ENCODE measurements at regions not wholly inside any gene's neighbourhood (a gene's known extent, or its start where the extent isn't known, plus 50 kb on each side); places are given as distances from the start of the nearest gene placed in this dataset.

DNA sequence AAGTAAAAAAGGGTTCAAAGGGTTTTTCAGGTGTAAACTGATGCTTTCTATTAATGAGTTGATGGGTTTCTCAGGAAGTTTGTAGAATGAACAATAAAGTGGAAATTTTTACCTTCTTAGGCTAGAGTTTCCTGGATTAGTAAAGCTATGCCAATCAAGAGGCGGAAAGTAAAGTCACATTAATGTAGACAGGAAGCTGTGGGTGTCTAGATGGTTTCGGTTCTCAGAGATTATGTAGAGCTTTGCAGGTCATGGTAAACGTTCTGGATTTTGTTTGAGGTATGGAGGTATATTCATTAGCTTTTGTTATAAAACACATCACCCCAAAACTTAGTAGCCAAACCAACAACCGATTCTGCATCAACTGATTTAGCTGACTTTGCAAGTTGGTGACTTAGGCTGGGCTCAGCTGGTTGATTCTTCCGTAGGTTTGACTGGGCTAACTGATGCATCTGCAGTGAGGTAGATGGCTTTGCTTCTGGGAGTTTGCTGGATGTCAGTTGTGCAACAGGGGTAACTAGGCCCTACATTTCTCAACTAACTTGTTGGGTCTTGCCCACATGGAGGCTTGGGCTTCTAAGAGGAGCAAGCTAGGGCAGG is 273.8 kb downstream of the MSX2 start:
- TF ChIP-seq CTCF (IDR thresholded peaks at IDR 0.05 in 8 of 11, conservative IDR thresholded peaks at IDR 0.05 in 3 of 11): no peak
- no peak for TF ChIP-seq POLR2A (IDR thresholded peaks at IDR 0.05)

Measured in spleen (tissue), 7 donors.